ENCODE measurements at regions not wholly inside any gene's neighbourhood (a gene's known extent, or its start where the extent isn't known, plus 50 kb on each side); places are given as distances from the start of the nearest gene placed in this dataset.

DNA sequence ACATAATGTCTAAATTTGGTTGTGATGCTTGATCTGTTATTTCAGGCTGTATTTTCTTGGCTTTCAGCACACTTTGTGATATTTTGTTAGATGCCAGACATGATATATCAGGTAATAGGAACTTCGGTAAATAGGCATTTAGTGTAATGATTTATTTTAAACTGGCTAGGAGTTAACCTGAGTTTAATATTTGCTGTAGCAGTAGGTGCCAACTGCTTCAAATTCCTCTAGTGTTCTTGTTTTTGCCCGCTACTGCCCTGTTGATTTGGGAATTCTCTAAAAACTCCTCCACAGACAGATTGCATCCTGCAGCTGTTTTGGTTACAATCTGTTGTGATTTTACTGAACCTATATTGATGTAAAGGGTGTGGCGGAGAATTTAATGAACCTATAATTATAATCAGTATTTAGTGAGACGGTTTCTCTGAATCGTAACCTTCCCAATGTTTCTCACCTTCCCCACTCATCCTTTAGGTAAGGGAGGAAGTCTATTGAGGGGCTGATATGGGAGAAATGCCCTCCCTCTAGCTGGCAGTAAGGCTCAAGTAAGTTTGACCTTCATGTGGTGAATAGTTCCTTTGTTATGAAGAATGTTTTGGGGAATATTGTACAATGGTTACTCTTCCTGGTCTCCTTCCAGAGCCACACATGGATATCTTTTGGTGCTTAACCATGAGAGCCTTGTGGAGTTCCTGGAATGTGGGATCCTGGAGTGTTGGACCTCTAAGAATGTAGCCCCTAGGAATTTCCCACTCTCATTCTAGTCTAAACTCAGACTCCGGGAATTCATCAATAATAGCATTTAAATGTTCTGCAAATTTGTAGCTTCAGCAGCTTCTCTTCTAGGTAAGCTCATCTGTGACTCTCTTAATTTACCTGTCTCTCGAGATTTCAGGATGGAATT, 634.1 kb downstream of the FSCB start:
- TF ChIP-seq, protein P1, sequence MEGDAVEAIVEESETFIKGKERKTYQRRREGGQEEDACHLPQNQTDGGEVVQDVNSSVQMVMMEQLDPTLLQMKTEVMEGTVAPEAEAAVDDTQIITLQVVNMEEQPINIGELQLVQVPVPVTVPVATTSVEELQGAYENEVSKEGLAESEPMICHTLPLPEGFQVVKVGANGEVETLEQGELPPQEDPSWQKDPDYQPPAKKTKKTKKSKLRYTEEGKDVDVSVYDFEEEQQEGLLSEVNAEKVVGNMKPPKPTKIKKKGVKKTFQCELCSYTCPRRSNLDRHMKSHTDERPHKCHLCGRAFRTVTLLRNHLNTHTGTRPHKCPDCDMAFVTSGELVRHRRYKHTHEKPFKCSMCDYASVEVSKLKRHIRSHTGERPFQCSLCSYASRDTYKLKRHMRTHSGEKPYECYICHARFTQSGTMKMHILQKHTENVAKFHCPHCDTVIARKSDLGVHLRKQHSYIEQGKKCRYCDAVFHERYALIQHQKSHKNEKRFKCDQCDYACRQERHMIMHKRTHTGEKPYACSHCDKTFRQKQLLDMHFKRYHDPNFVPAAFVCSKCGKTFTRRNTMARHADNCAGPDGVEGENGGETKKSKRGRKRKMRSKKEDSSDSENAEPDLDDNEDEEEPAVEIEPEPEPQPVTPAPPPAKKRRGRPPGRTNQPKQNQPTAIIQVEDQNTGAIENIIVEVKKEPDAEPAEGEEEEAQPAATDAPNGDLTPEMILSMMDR (IDR thresholded peaks at IDR 0.05 in 4 of 5, conservative IDR thresholded peaks at IDR 0.05 in 1 of 5): no peak
- TF ChIP-seq POLR2A (IDR thresholded peaks at IDR 0.05): no peak

Measured in gastrocnemius medialis (tissue), 4 donors.